ENCODE measurements at regions not wholly inside any gene's neighbourhood (a gene's known extent, or its start where the extent isn't known, plus 50 kb on each side); places are given as distances from the start of the nearest gene placed in this dataset.

- no peak for DNase-seq (ENCODE audit: low read depth in 2 of 2)
Measured at GRCh38 chr14:101215927-101216326, 312.4 kb upstream of the RTL1 start.

GRCh38 chr14:101216366-101217079 lies 313.0 kb upstream of the RTL1 start:
- no peak for DNase-seq (ENCODE audit: low read depth in 2 of 2)

- DNase-seq (ENCODE audit: low read depth in 2 of 2): no peak
Measured at GRCh38 chr14:101217080-101217463, 313.6 kb upstream of the RTL1 start.

- DNase-seq (ENCODE audit: low read depth in 2 of 2): no peak
Measured at GRCh38 chr14:101217616-101218371, 314.3 kb upstream of the RTL1 start.

GRCh38 chr14:101219896-101220703 lies 316.6 kb upstream of the RTL1 start:
- no peak for DNase-seq (ENCODE audit: low read depth in 2 of 2)

- no peak for DNase-seq (ENCODE audit: low read depth in 2 of 2)
Measured at GRCh38 chr14:101220921-101221510, 317.5 kb upstream of the RTL1 start.

GRCh38 chr14:101221549-101222160 lies 318.1 kb upstream of the RTL1 start:
- DNase-seq (ENCODE audit: low read depth in 2 of 2): no peak

- DNase-seq (ENCODE audit: low read depth in 2 of 2): no peak
Measured at GRCh38 chr14:101222362-101223070, 319.0 kb upstream of the RTL1 start.

- no peak for DNase-seq (ENCODE audit: low read depth in 2 of 2)
Measured at GRCh38 chr14:101223127-101223526, 319.6 kb upstream of the RTL1 start.

- DNase-seq (ENCODE audit: low read depth in 2 of 2): no peak
Measured at GRCh38 chr14:101223561-101224162, 320.1 kb upstream of the RTL1 start.

GRCh38 chr14:101224356-101225156 lies 321.0 kb upstream of the RTL1 start:
- DNase-seq (ENCODE audit: low read depth in 2 of 2): no peak

- no peak for DNase-seq (ENCODE audit: low read depth in 2 of 2)
Measured at GRCh38 chr14:101225157-101226152, 321.9 kb upstream of the RTL1 start.

- no peak for DNase-seq (ENCODE audit: low read depth in 2 of 2)
Measured at GRCh38 chr14:101226265-101226602, 322.7 kb upstream of the RTL1 start.

- DNase-seq (ENCODE audit: low read depth in 2 of 2): no peak
Measured at GRCh38 chr14:101226603-101227425, 323.3 kb upstream of the RTL1 start.

GRCh38 chr14:101227611-101228594 lies 324.4 kb upstream of the RTL1 start:
- DNase-seq (ENCODE audit: low read depth in 2 of 2): no peak

GRCh38 chr14:101228949-101229541 lies 325.5 kb upstream of the RTL1 start:
- no peak for DNase-seq (ENCODE audit: low read depth in 2 of 2)

All from stimulated activated CD8-positive, alpha-beta memory T cell treated with anti-CD3 and anti-CD28 coated beads, Interleukin-15, amount 100 ng/mL, for 4 hours (primary cell).